Middle frontal gyrus (tissue), 1 donor: ENCODE measurements at regions not wholly inside any gene's neighbourhood (a gene's known extent, or its start where the extent isn't known, plus 50 kb on each side); places are given as distances from the start of the nearest gene placed in this dataset.
"Not testable (repeated sequence)": the region's sequence is repeated elsewhere in the genome, so short reads cannot be mapped to it uniquely, and the experiment has no call there.

Experiments used
- DNase-seq: peaks from one replicate; pipeline ENCODE4 v3.0.0-alpha.2; 2015; ENCODE audit warnings: low spot score; ENCODE audit errors: extremely low spot score

- no peak for DNase-seq
Observed at GRCh38 chr6:9126878-9127560, 691.7 kb upstream of the SLC35B3 start.

GRCh38 chr6:9126034-9126433 is 690.7 kb upstream of the SLC35B3 start:
- not testable (repeated sequence) for DNase-seq

- no peak for DNase-seq
Observed at GRCh38 chr6:9121549-9121948, 686.2 kb upstream of the SLC35B3 start.

- DNase-seq, result no peak
Observed at GRCh38 chr6:9116026-9116425, 680.7 kb upstream of the SLC35B3 start.

GRCh38 chr6:9112544-9112943 is 677.2 kb upstream of the SLC35B3 start:
- DNase-seq, result no peak

- no peak for DNase-seq
Observed at GRCh38 chr6:9103876-9104521, 668.7 kb upstream of the SLC35B3 start.

- DNase-seq, result no peak
Observed at GRCh38 chr6:9101920-9102319, 666.6 kb upstream of the SLC35B3 start.

GRCh38 chr6:9100869-9101580 is 665.7 kb upstream of the SLC35B3 start:
- no peak for DNase-seq

- no peak for DNase-seq
Observed at GRCh38 chr6:9095729-9096128, 660.4 kb upstream of the SLC35B3 start.

GRCh38 chr6:9095137-9095536 is 659.8 kb upstream of the SLC35B3 start:
- no peak for DNase-seq

GRCh38 chr6:9089724-9090123 is 654.4 kb upstream of the SLC35B3 start:
- no peak for DNase-seq

GRCh38 chr6:9087470-9087869 is 652.1 kb upstream of the SLC35B3 start:
- no peak for DNase-seq

- no peak for DNase-seq
Observed at GRCh38 chr6:9086331-9086730, 651.0 kb upstream of the SLC35B3 start.

GRCh38 chr6:9085709-9086070 is 650.3 kb upstream of the SLC35B3 start:
- no peak for DNase-seq

- no peak for DNase-seq
Observed at GRCh38 chr6:9085054-9085708, 649.8 kb upstream of the SLC35B3 start.

GRCh38 chr6:9083108-9083507 is 647.8 kb upstream of the SLC35B3 start:
- no peak for DNase-seq

GRCh38 chr6:9066726-9067125 is 631.4 kb upstream of the SLC35B3 start:
- no peak for DNase-seq

GRCh38 chr6:9064156-9064555 is 628.8 kb upstream of the SLC35B3 start:
- no peak for DNase-seq

- DNase-seq, result no peak
Observed at GRCh38 chr6:9062596-9062995, 627.3 kb upstream of the SLC35B3 start.

- DNase-seq, result no peak
Observed at GRCh38 chr6:9057937-9058336, 622.6 kb upstream of the SLC35B3 start.

- DNase-seq, result no peak
Observed at GRCh38 chr6:9056556-9056955, 621.2 kb upstream of the SLC35B3 start.

GRCh38 chr6:9044426-9044825 is 609.1 kb upstream of the SLC35B3 start:
- no peak for DNase-seq
